PC-3 (cell line): ENCODE measurements at regions not wholly inside any gene's neighbourhood (a gene's known extent, or its start where the extent isn't known, plus 50 kb on each side); places are given as distances from the start of the nearest gene placed in this dataset.

Experiments
- ATAC-seq: fragments of 200-7000 bp; cut with Tn5 transposase; 2 replicates; pipeline ENCODE4 v1.9.1; 2020; ENCODE audit warnings: mild to moderate bottlenecking, moderate library complexity
- BruUV-seq: library from RNA; stranded (reverse); fragments of 400-500 nt; replicated peaks from 2 replicates; lab custom pipeline; 2021; lab: Mats Ljungman, UMichigan
- CTCF ChIA-PET: fragments of 300-600 bp; sonication (Branson Sonifier 250); formaldehyde crosslinking; loops from one replicate; lab custom pipeline; 2022; ENCODE audit warnings: antibody characterized with exemption; lab: Charles Lee
- POLR2A ChIA-PET: fragments of 300-600 bp; sonication (Branson Sonifier 250); formaldehyde crosslinking; loops from one replicate; lab custom pipeline; 2022; ENCODE audit warnings: antibody characterized with exemption; ENCODE audit not compliant: unreplicated experiment; lab: Charles Lee
- DNase-seq: peaks from one replicate; pipeline ENCODE4 v3.0.0-alpha.2; 2015
- H2AFZ ChIP-seq: fragments of 300-600 bp; sonication (generic); 2 replicates; pipeline ENCODE4 v1.6.0; 2016; ENCODE audit warnings: antibody characterized with exemption, low read length
- H3F3A ChIP-seq: fragments of 300-600 bp; sonication (generic); one replicate; pipeline ENCODE4 v1.6.0; 2017; ENCODE audit warnings: antibody characterized with exemption, low read length, control low read depth, mild to moderate bottlenecking; ENCODE audit not compliant: unreplicated experiment
- H3K27ac ChIP-seq: fragments of 300-600 bp; sonication (generic); 2 replicates; pipeline ENCODE4 v1.5.1; 2016; ENCODE audit warnings: mild to moderate bottlenecking, low read length
- H3K27me3 ChIP-seq: fragments of 300-600 bp; sonication (generic); 2 replicates; pipeline ENCODE4 v1.6.1; 2016; ENCODE audit warnings: low read length, mixed read lengths
- H3K36me3 ChIP-seq: fragments of 300-600 bp; sonication (generic); 2 replicates; pipeline ENCODE4 v1.6.1; 2016; ENCODE audit warnings: low read depth, mixed run types, low read length, mixed read lengths
- H3K4me1 ChIP-seq: fragments of 300-600 bp; sonication (generic); 2 replicates; pipeline ENCODE4 v1.5.1; 2016; ENCODE audit warnings: low read length; ENCODE audit not compliant: insufficient read depth
- H3K4me2 ChIP-seq: fragments of 300-600 bp; sonication (generic); 2 replicates; pipeline ENCODE4 v1.6.0; 2016; ENCODE audit warnings: low read length
- H3K4me3 ChIP-seq: fragments of 300-600 bp; sonication (generic); 2 replicates; pipeline ENCODE4 v1.5.1; 2016; ENCODE audit warnings: mild to moderate bottlenecking, low read length, mixed read lengths
- H3K79me2 ChIP-seq: fragments of 300-600 bp; sonication (generic); 2 replicates; pipeline ENCODE4 v1.6.1; 2017; ENCODE audit warnings: low read length, mixed read lengths
- H3K9ac ChIP-seq: fragments of 300-600 bp; sonication (generic); 2 replicates; pipeline ENCODE4 v1.6.0; 2016; ENCODE audit warnings: mild to moderate bottlenecking, low read length
- H3K9me2 ChIP-seq: fragments of 300-600 bp; sonication (generic); replicated peaks from 2 replicates; pipeline ENCODE4 v1.6.1; 2016; ENCODE audit warnings: mixed run types, low read length, mixed read lengths
- H3K9me3 ChIP-seq: fragments of 300-600 bp; sonication (generic); 2 replicates; pipeline ENCODE4 v1.6.1; 2016; ENCODE audit warnings: low read length, mixed read lengths
- H4K20me1 ChIP-seq: fragments of 300-600 bp; sonication (generic); 2 replicates; pipeline ENCODE4 v1.6.1; 2016; ENCODE audit warnings: low read length, mixed read lengths
- EZH2 ChIP-seq: fragments of 300-600 bp; sonication (generic); IDR thresholded peaks from one replicate; pipeline ENCODE4 v1.6.1; 2017; ENCODE audit warnings: antibody characterized with exemption, mild to moderate bottlenecking, low read length; ENCODE audit not compliant: unreplicated experiment
- EZH2phosphoT487 ChIP-seq: fragments of 300-600 bp; sonication (generic); IDR thresholded peaks from 2 replicates; pipeline ENCODE4 v1.6.1; 2018; ENCODE audit warnings: mild to moderate bottlenecking, antibody characterized with exemption, low read length, borderline replicate concordance
- intact Hi-C: fragments of 100-400 bp; cut with micrococcal nuclease; formaldehyde crosslinking; loops from 2 replicates; pipeline ENCODE4 v1.9.0; 2023
- TF ChIP-seq, protein P1 (sequence below): fragments of 300-600 bp; sonication (generic); conservative IDR thresholded peaks from 2 replicates; pipeline ENCODE4 v1.5.1; 2017; ENCODE audit warnings: antibody characterized with exemption, low read depth, mild to moderate bottlenecking, low read length

DNA sequence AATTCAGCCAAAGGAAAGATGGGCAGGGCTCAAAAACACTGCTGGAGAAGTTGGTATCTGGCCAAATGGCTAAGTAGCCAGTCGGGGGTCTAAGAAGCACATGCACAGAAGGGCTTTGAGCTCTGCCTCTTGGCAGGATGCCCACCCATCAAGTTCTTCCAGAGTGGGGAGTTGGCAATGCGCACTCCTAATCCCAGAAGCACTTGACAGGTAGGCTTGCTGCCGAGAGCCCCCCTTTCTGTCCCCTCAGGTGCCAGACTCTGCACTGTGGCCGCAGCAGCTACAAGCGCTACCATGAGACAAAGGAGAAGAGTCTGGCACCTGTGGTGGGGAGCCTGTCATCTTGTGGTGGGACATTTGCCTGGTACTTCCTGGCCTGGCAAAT lies 252.9 kb upstream of the SLC24A2 start:
- Histone ChIP-seq H2AFZ (no peak overlapping the region), H3K9ac (no peak overlapping the region), H3K4me2 (no peak overlapping the region), H4K20me1 (no peaks in the 10 kb centered on the region), H3K36me3 (no peaks in the 10 kb centered on the region), H3F3A (no peaks in the 10 kb centered on the region), H3K4me1 (no peaks in the 10 kb centered on the region), H3K79me2 (no peaks in the 10 kb centered on the region), H3K9me3 (no peaks in the 10 kb centered on the region), H3K4me3 (no peak overlapping the region), H3K27ac (no peak overlapping the region), H3K9me2 (no peaks in the 10 kb centered on the region), H3K27me3 (no peaks in the 10 kb centered on the region)
- CTCF ChIA-PET, result no interaction called here
- BruUV-seq, result no TSS peak
- POLR2A ChIA-PET, result no interaction called here
- ATAC-seq, result no peak
- intact Hi-C loops, result no loop called here
- DNase-seq, result no peak
- TF ChIP-seq, protein P1, sequence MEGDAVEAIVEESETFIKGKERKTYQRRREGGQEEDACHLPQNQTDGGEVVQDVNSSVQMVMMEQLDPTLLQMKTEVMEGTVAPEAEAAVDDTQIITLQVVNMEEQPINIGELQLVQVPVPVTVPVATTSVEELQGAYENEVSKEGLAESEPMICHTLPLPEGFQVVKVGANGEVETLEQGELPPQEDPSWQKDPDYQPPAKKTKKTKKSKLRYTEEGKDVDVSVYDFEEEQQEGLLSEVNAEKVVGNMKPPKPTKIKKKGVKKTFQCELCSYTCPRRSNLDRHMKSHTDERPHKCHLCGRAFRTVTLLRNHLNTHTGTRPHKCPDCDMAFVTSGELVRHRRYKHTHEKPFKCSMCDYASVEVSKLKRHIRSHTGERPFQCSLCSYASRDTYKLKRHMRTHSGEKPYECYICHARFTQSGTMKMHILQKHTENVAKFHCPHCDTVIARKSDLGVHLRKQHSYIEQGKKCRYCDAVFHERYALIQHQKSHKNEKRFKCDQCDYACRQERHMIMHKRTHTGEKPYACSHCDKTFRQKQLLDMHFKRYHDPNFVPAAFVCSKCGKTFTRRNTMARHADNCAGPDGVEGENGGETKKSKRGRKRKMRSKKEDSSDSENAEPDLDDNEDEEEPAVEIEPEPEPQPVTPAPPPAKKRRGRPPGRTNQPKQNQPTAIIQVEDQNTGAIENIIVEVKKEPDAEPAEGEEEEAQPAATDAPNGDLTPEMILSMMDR, result no peak
- TF ChIP-seq EZH2 (no peak), EZH2phosphoT487 (no peak)

DNA sequence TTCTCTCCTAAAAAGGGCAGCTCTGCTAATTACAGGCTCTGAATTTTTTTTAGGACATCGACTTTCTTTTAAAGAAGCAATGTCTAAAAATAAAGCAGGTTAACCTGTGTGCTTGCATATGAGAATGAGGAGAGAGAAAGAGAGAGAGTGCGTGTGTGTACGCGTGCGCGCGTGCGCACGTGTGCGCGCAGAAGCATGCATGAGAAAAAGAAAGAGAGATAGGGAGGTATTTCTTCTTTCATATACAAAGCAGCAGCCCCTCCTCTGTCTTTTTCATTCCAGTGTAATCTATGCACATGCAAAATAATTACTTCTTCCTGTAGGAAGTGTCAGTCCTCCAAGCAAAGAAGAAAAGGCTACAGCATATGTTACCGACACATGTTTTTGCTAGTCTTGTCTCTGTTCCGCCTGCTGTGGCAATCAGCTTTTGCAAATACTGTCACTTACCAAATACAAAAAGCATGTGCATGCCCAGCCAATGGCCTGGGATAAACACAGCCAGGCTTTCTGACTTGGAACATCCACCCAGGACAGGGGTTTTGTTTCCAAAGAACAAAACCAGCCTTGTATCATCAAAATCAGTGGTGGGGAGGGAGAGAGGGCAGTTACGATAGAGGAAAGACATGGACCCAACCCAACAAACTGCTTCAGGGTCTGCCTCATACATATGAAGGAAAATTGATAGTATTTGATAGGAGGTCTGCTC lies 252.3 kb upstream of the SLC24A2 start:
- Histone ChIP-seq H3K36me3 (no peaks in the 10 kb centered on the region), H2AFZ (no peak overlapping the region), H3K79me2 (no peaks in the 10 kb centered on the region), H3K27ac (no peak overlapping the region), H3K9ac (no peak overlapping the region), H3K4me1 (no peaks in the 10 kb centered on the region), H3K9me3 (no peaks in the 10 kb centered on the region), H3K9me2 (no peaks in the 10 kb centered on the region), H3K4me3 (no peak overlapping the region), H4K20me1 (no peaks in the 10 kb centered on the region), H3K4me2 (no peak overlapping the region), H3K27me3 (no peaks in the 10 kb centered on the region), H3F3A (no peaks in the 10 kb centered on the region)
- ChIA-PET CTCF (no interaction called here), POLR2A (no interaction called here)
- no TSS peak for BruUV-seq
- no peak for DNase-seq
- ATAC-seq, result no peak
- intact Hi-C loops, result no loop called here
- TF ChIP-seq EZH2, result no peak
- no peak for TF ChIP-seq EZH2phosphoT487
- TF ChIP-seq, protein P1, result no peak

GRCh38 chr9:20037699-20038098 lies 248.9 kb upstream of the SLC24A2 start:
- CTCF ChIA-PET, result no interaction called here
- Histone ChIP-seq H3K27me3 (no peaks in the 10 kb centered on the region), H3K9me3 (no peaks in the 10 kb centered on the region), H4K20me1 (no peaks in the 10 kb centered on the region), H3K9ac (no peak overlapping the region), H3K4me3 (no peak overlapping the region), H2AFZ (no peak overlapping the region), H3K9me2 (no peaks in the 10 kb centered on the region), H3K4me1 (no peaks in the 10 kb centered on the region), H3K27ac (no peak overlapping the region), H3K4me2 (no peak overlapping the region), H3K36me3 (no peaks in the 10 kb centered on the region), H3K79me2 (no peaks in the 10 kb centered on the region), H3F3A (no peaks in the 10 kb centered on the region)
- TF ChIP-seq, protein P1, result no peak
- TF ChIP-seq EZH2 (no peak), EZH2phosphoT487 (no peak)
- DNase-seq (no peak), ATAC-seq (no peak)
- BruUV-seq, result no TSS peak
- intact Hi-C loops, result no loop called here
- POLR2A ChIA-PET, result no interaction called here
